Loucy (cell line): ENCODE measurements at regions not wholly inside any gene's neighbourhood (a gene's known extent, or its start where the extent isn't known, plus 50 kb on each side); places are given as distances from the start of the nearest gene placed in this dataset.

Experiments
- CTCF ChIP-seq: fragments of 200-600 bp; sonication (generic); conservative IDR thresholded peaks from 2 replicates; pipeline ENCODE4 v1.5.1; 2014; ENCODE audit warnings: mild to moderate bottlenecking, antibody characterized with exemption, low read length
- EZH2phosphoT487 ChIP-seq: fragments of 200-600 bp; IDR thresholded peaks from 2 replicates; pipeline ENCODE4 v1.6.1; 2018; ENCODE audit warnings: antibody characterized with exemption, mild to moderate bottlenecking, moderate library complexity, borderline replicate concordance

GRCh38 chr13:88472316-88472715 lies 801.1 kb downstream of the SLITRK5 start:
- no peak for TF ChIP-seq CTCF
- no peak for TF ChIP-seq EZH2phosphoT487
